ENCODE measurements at regions not wholly inside any gene's neighbourhood (a gene's known extent, or its start where the extent isn't known, plus 50 kb on each side); places are given as distances from the start of the nearest gene placed in this dataset.
A peak's percentile ranks its signal among the peaks of the same experiment; 100 is the strongest.

- DNase-seq: peak; percentile 35
These were observed 77.2 kb upstream of the ARHGEF7 start for GRCh38 chr13:111037927-111038326.

GRCh38 chr13:111036665-111037064, 78.4 kb upstream of the ARHGEF7 start:
- no peak for DNase-seq

GRCh38 chr13:111035861-111036260, 79.2 kb upstream of the ARHGEF7 start:
- no peak for DNase-seq

- DNase-seq: no peak
These were observed 80.3 kb upstream of the ARHGEF7 start for GRCh38 chr13:111034811-111035210.

- DNase-seq: no peak
These were observed 81.7 kb upstream of the ARHGEF7 start for GRCh38 chr13:111033172-111034130.

GRCh38 chr13:111031531-111031961, 83.6 kb upstream of the ARHGEF7 start:
- DNase-seq: no peak

GRCh38 chr13:111029957-111030609, 85.0 kb upstream of the ARHGEF7 start:
- DNase-seq: no peak

GRCh38 chr13:111027458-111028439, 87.4 kb upstream of the ARHGEF7 start:
- DNase-seq: no peak

GRCh38 chr13:111025310-111025709, 89.8 kb upstream of the ARHGEF7 start:
- DNase-seq: no peak

- DNase-seq: no peak
These were observed 92.2 kb upstream of the ARHGEF7 start for GRCh38 chr13:111022886-111023285.

- no peak for DNase-seq
These were observed 92.9 kb upstream of the ARHGEF7 start for GRCh38 chr13:111022241-111022640.

GRCh38 chr13:111021270-111021669, 93.8 kb upstream of the ARHGEF7 start:
- DNase-seq: no peak

GRCh38 chr13:111020546-111020945, 94.6 kb upstream of the ARHGEF7 start:
- DNase-seq: no peak

GRCh38 chr13:111020021-111020420, 95.1 kb upstream of the ARHGEF7 start:
- DNase-seq: no peak

- no peak for DNase-seq
These were observed 97.2 kb upstream of the ARHGEF7 start for GRCh38 chr13:111017755-111018459.

- no peak for DNase-seq
These were observed 98.3 kb upstream of the ANKRD10 start for GRCh38 chr13:111013196-111013595.

GRCh38 chr13:111011899-111012298, 97.0 kb upstream of the ANKRD10 start:
- no peak for DNase-seq

GRCh38 chr13:111008351-111008750, 93.5 kb upstream of the ANKRD10 start:
- DNase-seq: no peak

- no peak for DNase-seq
These were observed 92.3 kb upstream of the ANKRD10 start for GRCh38 chr13:111007209-111007608.

GRCh38 chr13:111006506-111007031, 91.7 kb upstream of the ANKRD10 start:
- peak; percentile 38 for DNase-seq

GRCh38 chr13:111005808-111006505, 91.1 kb upstream of the ANKRD10 start:
- DNase-seq: peak; percentile 60
